Testis (tissue), 2 donors: ENCODE measurements at regions not wholly inside any gene's neighbourhood (a gene's known extent, or its start where the extent isn't known, plus 50 kb on each side); places are given as distances from the start of the nearest gene placed in this dataset.

Experiments used
- CTCF ChIP-seq, 3 experiments: fragments of 450-650 bp in 2 of 3; fragments of 200-600 bp in 1 of 3; sonication (generic) in 1 of 3; IDR thresholded peaks; one replicate each; pipeline ENCODE4 v1.5.1; 2016 to 2019; ENCODE audit warnings: antibody characterized with exemption in 3 of 3, mild to moderate bottlenecking in 2 of 3, moderate library complexity in 1 of 3
- POLR2A ChIP-seq: fragments of 450-650 bp; IDR thresholded peaks from one replicate; pipeline ENCODE4 v1.6.1; 2017; ENCODE audit warnings: antibody characterized with exemption, mild to moderate bottlenecking, moderate library complexity

- TF ChIP-seq CTCF (IDR thresholded peaks at IDR 0.05) (no peak), POLR2A (no peak)
Observed at GRCh38 chr9:109549386-109549785, 51.3 kb upstream of the PTPN3 start.
